IPS-NIHi11 (cell line): ENCODE measurements at regions not wholly inside any gene's neighbourhood (a gene's known extent, or its start where the extent isn't known, plus 50 kb on each side); places are given as distances from the start of the nearest gene placed in this dataset.
A peak's percentile ranks its signal among the peaks of the same experiment; 100 is the strongest.

Experiments used
- DNase-seq: peaks from one replicate; pipeline ENCODE4 v3.0.0; 2012; ENCODE audit warnings: mixed read lengths, low spot score

DNA sequence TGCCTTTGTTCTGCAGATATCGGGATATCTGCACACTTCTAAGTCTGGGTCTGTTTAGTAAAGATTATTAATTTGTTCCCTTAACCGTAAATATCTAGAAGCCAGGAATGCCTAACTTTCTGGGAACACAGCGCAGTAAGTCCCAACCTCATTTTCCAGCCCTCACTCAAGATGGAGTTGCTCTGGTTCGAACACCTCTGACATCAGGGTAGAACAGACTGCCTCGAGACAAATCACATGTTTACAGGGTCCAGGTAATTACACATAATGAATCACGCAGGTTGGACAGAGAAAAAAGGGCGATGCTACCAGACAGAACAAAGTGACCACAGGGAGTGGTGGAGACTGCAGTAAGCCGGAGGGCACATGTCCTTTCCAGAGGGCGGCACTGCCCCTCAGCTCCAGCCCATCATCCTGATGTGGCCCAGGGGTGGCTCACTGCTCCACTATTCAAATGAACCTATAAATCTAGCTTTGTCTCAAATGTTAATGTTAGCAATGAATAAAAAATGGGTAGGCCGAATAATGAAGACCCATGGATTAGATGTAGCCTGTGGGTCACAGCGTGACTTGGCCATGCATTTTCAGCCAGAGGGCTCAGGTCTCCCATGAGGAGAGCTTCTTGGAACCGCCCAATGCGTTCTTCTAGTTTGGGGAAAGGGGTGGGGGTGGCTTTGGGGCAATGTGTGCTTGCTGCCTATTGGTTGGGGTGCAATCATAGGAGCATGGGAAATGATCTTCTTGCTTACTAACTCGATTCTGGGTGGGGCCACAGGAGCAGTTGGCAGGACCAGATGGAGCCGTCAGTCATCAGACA, 159.0 kb upstream of the SFSWAP start:
- no peak for DNase-seq

DNA sequence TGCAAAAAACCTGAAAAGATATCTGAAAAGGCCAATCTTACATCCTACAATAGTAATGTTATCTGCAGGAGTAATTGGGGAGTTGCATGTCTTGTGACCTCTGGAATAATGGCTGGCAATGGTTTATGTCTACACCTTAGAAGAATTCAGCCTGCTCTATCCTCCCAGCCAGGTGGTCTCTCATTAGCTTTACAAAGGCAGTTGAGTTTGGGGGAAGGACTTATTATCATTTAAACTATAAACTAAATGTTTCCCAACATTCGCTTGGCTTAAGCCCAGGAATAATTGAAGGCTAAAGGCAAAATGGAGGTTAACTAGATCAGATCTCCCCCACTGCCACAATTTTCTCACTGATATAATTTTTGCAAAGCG, 158.4 kb upstream of the SFSWAP start:
- no peak for DNase-seq

DNA sequence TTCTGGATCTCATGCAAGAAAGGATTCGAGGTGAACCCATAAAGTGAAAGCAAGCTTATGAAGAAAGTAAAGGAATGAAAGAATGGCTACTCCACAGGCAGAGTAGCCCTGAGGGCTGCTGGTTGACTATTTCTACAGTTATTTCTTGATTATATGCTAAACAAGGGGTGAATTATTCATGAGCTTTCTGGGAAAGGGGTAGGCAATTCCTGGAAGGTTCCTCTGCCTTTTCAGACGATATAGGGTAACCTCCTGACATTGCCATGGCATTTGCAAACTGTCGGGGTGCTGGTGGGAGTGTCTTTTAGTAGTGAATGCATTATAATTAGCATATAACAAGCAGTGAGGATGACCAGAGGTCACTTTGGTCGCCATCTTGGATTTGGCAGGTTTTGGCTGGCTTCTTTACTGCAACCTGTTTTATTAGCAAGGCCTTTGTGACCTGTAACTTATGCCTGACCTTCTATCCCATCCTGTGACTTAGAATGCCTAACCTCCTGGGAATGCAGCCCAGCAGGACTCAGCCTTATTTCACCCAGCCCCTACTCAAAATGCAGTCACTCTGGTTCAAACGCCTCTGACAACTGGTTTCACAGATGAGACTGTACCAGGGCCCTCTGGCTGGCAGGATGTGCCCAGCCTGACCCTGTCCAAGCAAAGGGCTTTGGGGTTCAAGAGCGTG, 157.7 kb upstream of the SFSWAP start:
- DNase-seq = no peak

DNA sequence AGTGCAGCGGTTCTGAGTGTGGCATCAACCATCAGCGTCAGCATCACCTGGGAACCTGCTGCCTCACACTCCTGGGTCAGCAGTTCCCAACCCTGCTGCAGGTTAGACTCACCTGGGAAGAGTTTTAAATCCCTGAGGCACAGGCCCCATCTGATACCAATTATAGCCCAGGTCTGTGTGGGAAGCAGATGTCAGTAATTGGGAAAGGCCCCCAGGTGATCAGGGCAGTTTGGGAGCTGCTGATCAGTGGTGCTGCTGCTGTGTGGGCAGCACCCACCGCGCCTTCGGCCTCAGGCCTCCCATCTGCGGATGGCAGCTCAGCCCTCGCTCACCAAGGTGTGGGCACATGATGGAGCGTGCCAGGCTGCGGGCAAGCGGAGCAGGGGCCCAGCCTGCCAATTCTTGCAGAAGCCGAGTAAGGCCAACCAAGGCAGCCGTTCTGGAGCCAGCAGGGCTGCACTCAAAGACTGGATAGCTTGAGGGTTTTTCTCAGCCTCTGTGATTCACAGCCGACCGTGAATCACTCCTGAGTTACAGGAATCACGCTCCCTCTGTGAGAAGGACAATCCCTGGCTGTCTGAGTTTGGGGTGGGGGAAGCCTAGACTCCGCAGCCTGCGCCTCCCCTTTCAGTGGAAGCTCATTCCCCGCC, 155.6 kb upstream of the SFSWAP start:
- no peak for DNase-seq

DNA sequence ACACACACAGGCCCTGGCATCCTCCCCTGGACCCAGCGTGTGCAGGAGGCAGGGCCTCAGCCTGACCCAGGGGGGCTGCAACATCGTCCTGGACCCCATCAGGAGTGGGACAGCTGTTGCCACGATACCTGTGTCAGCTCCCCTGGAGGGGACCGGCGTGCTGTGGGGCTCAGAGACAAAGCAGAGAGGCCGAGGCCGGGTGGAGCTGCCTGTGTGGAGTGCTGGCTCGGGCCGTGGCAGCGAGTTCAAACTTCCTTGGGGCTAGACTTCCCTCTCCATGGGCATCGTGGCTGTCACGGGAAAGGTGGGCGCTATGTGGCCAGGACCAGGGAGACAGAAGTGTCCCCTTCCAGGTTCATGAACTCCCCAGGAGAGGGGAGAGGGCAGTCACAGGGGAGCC, 155.0 kb upstream of the SFSWAP start:
- no peak for DNase-seq

DNA sequence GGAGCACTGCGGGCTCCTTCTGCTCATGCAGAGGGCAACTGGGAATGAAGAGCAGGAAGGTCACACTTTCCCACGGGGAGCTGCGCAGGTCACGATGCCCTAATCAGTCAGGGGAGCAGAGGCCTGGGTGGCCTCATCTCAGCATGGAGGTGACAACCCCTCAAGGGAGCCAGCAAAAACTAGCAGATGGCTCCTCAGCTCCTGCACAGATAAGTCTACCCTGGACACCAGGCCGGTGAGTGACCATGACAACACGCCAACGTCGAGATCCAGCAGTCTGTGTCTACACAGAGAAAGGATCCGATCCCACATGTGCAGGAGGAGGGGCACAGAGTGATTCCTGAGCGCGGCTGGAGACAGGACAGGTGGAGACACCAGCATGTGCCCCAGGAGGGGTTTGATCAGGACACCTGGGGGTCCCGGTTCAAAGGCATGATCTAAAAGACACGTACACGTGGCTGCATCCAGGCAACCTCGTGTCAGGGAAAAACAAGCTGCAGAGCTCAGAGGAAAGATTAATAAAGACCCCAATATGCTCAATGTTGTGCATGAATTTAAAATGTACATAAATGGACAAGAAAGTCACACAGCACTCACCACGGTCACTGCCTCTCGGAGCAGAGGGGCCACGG, 153.7 kb upstream of the SFSWAP start:
- DNase-seq = no peak

DNA sequence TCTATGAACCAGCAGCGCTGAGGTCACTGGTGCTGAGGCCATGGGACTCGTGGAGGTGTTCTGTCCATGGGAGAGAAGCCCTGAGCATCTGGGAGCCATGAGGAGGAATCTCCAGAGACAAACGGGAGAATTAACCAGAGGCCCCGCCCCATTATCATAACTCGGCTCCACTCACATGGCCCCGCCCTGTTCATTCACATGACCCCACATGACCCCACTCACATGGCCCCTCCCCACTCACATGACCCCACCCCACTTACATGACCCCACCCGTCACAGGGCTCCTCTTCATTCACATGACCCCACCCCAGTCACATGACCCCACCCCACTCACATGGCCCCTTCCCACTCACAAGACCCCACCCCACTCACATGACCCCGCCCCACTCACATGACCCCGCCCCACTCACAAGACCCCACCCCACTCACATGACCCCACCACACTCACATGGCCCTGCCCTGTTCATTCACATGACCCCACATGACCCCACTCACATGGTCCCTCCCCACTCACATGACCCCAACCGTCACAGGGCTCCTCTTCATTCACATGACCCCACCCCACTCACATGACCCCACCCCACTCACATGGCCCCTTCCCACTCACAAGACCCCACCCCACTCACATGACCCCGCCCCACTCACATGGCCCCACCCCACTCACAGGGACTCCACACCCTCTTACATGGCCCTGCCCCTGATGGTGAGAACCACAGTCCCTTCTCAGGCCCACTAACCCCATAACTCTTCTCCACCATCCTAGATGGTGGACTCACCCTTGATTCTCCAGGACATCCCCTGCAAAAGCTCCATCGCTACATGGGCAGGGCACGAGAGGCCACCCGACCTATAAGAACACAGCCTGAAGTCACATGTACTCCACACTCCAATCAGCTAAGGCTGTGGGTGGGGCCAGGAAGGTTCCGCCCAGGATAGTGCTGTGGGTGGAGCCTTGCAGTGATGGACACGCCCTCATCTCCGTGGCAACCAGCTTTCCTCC, 151.1 kb upstream of the SFSWAP start:
- peak; percentile 51 for DNase-seq

DNA sequence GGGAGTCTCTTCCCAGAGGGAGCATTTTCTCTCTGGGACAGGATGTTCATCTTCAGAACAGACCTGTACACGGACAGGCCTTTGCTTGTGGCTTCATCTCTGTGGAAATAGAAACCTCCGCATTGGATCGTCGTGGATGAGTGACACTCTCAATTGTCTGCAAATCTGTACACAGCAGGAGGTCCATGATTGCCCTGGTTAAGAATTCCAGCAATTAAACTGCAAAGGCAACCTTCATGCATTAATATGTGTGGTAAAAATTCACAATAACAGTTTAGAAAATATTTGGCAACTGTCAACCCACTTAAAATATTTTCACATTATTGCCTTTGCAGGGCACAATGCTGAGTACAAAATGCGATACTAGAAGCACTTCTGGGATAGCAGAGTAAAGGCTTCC, 149.8 kb upstream of the SFSWAP start:
- DNase-seq = no peak

DNA sequence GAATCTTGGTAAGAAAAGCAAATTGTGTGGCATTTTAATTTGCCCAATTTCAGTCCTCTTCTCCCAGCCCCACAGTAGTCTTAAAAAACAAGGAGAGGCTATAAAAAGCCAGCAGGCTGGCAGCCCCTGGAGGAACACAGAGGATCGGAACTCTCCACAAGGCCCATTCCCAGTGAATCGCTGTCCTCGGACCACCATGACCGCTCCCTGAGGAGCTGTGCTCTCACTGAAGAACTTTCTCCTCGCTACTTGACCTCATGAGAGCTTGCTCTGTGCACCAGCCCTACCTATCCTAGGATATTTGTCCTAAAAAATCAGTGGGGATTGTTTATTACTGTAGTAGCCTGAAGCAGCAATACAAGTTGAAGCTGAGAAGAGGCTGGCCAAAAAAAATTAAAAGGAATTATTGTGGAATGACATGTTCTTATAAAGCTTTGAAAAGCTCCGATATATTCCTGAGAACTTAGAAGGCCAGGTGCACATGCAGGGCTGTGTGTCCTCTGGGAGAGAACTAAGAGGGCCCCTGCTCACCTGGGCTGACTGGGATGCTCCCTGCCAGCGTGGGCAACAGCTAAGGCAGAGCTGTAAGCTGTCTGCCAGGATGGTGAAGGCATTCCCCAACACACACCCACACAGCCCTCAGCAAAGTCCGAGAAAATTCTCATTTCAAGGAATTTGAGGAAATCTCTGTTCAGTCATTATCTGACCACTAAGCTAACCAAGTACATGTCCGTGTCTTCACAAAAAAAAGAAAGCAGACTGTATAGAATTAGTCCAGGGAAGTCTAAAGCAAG, 148.8 kb upstream of the SFSWAP start:
- no peak for DNase-seq

DNA sequence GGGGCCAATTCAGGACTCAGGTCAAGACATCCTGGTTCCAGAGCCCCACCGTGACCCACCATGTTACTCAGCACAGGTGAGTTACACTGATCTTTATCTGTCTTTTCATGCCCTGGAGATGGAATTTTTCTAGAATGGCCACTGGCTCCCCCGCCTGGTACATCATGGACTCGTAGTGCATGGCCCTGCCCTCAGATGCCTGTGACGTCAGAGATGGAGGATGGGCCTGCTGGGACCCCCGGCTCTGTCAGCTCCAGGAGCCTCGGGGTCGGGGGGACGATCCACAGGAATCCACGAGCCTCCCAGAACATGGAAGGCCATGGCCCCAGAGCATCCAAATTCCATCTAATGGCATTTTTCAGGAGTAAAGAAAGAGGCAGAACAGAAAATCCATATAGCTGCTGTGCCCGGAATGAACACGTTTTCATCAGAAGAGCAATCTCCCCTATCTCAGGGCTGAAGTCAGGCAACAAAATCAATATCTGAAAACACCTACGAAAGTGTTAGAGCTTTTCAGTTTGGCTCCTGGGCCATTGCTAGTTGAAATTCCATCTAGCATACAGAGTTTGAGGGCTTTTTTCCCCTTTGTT, 146.7 kb upstream of the SFSWAP start:
- DNase-seq = peak; percentile 58

DNA sequence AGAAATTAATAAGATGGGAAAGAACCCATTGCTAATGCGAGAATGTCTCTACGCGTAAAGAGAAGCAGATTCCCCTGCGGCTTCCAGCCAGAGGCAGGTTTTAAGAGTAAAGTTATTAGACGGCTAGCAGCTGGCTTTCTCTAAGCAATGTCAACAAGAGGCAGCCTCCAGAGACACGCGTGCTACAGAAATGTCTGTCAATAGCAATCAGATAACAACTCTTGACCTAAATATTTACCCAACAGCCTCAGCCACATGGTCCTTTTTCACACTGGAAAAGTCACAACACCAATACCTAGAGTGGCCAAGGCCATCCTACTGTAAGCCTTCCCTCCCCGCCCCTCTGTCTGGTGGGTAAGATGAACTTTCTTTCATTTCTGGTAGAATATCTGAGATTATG, 146.0 kb upstream of the SFSWAP start:
- no peak for DNase-seq

DNA sequence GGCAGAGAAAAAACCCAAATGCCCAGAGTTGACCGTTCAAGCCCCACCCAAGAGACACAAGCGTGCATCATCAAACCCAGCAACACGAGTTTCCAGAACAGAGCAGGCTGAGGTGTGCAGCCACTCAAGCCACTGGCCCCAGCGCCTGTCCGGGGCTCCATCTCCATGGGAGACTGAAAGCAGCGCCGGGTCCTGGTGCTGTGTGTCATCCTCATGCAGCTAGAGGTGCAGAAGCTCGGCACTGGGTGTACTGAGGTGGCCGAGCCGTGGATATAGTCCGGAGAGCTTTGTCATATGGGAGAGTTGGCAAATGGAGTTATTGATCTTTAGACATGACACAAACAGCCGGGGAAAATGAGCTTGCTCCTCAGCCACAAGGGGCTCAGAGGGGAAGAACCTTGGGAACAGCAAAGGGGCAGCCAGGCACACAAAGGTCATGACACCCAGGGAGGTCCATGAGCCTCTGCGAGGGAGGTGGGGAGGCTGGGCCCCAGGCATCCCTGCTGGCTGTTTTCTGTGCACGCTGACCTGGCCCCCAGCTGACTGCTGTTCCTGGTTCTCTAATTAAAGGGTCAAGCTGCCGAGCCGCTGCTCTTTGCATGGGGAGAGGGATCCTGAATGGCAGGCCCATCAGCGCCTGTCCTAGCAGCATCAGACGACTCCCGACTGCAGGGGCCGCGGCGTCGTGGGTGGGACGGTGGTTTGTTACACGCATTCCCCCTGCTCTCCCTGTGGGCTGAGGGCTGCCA, 145.4 kb upstream of the SFSWAP start:
- DNase-seq = no peak

DNA sequence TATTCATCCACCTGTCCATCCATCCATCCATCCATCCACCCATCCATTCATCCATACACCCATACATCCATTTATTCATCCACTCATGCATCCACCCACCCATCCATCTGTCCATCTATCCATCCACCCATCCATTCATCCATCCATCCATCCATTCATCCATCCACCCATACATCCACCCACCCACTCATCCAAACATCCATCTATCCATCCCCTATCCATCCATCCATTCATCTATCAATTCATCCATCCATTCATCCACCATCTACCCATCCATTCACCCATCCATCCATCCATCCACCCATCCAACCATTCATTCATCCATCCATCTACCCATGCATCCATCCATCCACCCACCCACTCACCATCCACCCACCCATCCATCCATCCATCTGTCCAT, 142.6 kb upstream of the SFSWAP start:
- no peak for DNase-seq

DNA sequence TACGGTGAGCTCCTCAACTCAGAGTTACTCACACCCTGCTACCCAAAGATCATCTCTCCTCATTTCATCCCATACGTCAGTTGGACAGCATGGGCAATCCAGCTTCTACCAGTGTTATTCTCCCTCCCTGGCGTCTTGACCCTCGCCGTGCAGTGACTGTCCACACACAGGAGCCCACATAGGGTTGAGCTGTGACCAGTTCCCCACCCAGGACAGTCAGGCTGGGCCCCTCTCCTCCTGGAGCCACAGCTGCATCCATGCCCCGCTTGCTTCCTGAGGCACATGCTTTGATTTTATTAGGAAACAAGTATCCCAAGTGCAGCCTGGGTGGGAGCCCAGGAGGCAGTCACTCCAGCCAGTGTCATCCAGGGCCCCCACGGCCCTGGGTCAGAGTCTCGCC, 140.3 kb upstream of the SFSWAP start:
- DNase-seq = no peak

DNA sequence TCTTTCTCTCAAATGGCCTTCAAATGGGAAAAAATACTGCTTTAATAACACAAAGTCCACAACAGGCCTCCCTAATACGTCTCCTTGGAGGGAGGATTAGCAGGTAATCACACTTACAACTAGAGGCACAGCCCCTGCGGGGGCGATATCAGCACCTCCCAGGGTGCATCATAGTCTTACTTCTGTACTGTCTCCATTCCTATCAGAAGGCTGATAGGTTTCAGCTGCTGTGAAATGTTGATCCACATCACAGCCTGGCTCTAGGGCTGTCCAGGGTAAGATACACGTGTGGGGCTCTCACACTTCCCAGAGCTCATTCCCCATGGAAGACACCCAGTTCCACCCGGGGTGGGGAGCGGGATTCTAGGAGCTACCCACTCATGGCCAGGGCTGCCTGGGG, 139.1 kb upstream of the SFSWAP start:
- no peak for DNase-seq

DNA sequence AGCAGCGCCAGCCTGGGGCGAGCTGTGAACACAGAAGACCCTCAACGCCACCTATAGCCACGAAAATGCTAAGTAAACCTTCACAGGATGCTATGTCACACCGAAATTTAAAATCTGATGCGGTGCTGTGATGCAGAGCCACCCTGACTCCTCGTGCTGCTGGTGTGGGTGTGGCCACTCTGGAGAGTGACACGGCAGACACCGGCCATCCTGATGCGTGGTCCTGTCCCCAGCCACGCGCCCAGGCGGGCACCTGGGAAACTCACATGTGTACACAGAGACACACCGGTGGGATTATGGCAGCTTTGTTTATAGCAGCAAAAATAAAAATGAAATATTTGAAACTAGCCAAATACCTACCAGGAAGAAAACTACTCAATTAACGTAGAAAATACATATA, 138.3 kb upstream of the SFSWAP start:
- DNase-seq = no peak

DNA sequence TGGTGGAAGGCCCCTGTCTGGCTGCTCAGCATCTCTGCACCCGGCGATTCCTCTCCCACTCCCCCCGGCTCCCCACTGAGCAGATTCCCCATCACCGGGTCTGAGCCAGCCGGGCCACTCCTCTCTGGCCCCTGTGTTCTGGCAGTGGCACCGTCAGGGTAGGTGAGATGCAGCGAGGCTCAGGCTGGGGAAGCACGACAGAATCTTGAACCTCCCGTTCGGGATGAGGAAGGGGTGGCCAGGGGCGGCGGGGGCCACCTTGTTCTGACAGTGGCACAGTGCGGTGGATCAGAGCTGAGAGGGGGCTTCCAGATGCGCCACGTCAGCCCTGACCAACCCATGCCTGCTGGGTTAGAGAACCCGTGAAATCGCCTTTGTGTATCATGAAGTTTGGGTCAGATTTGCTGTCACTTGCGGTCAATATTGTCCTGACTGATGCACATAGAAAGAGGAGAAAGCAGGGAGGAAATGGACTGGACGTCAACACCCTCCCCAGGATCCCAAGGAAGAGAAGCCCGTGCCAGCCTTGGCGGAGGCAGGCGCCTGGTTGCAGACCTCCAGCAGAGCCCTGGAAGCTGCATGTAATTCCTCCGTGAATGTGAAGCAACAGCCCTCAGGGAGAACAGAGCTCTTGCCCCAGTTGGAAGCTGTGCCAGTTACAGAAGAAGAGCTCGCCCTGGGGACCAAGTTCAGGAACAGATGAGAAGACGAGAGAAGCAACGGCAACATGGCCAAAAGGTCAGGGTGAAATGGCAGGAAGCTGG, 137.1 kb upstream of the SFSWAP start:
- no peak for DNase-seq

DNA sequence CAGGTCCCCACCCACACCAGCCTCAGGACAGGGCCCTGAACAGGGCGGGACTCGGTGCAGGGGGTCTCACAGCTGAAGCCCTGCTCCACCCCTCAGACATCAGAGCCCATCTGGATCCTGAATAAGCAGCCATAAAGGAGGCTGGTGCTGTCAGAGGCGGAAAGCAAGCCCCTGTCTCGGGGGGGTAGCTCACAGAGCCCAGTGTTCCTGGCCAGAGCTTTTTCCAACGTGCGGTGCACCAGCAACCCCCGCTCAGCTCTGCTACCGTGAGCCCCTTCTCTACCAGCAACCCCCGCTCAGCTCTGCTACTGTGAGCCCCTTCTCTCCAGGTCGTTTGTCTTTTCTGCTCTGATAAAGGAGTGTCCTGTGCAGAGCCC, 136.5 kb upstream of the SFSWAP start:
- no peak for DNase-seq

DNA sequence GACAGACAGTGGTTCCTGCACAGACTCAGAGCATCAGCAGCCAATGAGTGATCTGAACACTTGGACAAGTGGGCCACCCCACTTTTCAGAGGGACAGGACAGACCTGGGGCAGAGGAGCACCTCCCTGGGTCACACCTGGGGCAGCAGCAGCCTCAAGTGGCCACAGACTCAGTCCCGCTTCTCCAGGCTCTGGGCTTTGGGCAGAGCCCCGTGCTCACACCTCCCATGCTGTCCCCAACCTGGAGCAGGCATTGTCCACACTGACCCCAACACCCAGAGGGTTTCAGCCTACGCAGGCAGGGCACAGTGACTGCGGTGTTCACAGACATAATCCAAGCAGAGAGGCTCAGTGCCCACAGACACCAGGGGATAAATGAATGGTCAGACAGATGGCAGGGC, 135.5 kb upstream of the SFSWAP start:
- no peak for DNase-seq
